ENCODE measurements at regions not wholly inside any gene's neighbourhood (a gene's known extent, or its start where the extent isn't known, plus 50 kb on each side); places are given as distances from the start of the nearest gene placed in this dataset.

GRCh38 chr15:91561371-91562100 lies 292.0 kb upstream of the SLCO3A1 start:
- DNase-seq (ENCODE audit: low read depth in 1 of 2, low spot score in 1 of 2) = no peak
- in situ Hi-C loops (cut with HindIII; ENCODE audit: low pct_unique_long_range_greater_than_20kb, low sequenced_read_pairs) = no loop called here
- TF ChIP-seq JUND (IDR thresholded peaks at IDR 0.05; ENCODE audit: low read depth) = no peak

DNA sequence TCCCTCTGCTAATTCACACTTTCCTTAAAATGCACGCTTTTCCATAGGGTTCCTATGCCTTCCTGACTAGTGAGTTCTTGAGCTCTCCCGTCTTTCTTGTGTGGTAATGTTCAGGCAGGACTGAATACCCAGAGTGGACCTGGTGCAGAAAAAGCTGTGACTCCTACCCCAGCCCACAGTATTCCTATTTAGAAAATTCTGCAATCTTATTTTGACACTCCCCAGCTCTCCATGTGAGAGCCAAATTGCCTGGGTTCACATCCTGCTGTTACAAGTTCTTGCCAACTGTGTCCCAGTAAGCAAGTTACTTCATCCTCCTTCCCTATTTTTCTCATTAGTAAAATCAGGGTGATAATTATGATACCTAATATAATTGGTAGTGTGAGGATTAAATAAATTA lies 290.8 kb upstream of the SLCO3A1 start:
- in situ Hi-C loops (cut with HindIII; ENCODE audit: low pct_unique_long_range_greater_than_20kb, low sequenced_read_pairs) = no loop called here
- DNase-seq (ENCODE audit: low read depth in 1 of 2, low spot score in 1 of 2) = no peak
- no peak for TF ChIP-seq JUND (IDR thresholded peaks at IDR 0.05; ENCODE audit: low read depth)

DNA sequence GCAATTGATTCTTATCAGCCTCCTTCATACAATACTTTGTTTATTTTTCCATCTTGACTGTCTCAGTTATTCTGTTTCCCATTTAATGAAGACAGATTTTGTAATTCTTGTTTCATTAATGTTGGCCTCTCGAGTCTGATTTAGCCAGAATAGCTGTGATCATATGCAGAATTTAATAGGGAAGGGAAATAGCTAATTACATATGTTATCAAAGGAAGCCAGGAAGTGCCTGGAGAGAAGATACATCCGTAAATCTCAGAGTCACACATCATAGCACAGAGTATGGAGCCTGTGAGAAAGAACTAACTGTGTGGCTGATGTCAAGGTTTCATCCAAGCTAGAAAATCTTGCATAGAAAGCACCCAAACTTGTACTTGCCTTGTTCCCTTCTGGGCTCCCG lies 288.9 kb upstream of the SLCO3A1 start:
- no peak for TF ChIP-seq JUND (IDR thresholded peaks at IDR 0.05; ENCODE audit: low read depth)
- in situ Hi-C loops (cut with HindIII; ENCODE audit: low pct_unique_long_range_greater_than_20kb, low sequenced_read_pairs) = no loop called here
- DNase-seq (ENCODE audit: low read depth in 1 of 2, low spot score in 1 of 2) = no peak

DNA sequence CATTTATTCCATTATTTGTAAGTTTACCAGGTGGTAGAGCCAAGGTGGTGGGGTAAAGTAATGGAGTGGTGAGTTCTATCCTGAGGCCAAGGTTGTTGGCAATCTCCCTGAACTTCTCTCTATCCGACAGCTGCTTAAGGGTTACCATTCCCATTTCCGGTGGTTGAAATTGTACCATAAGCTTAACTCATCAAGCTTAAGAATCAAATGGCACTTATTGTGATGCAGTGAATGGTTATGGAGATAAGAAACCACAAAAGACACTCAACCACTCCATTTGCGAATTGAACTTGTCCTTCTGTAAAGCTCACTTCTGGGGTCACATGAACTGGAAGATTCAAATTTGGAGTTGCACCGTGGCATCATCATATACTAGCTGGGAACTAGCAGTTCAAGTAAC lies 287.4 kb upstream of the SLCO3A1 start:
- in situ Hi-C loops (cut with HindIII; ENCODE audit: low pct_unique_long_range_greater_than_20kb, low sequenced_read_pairs) = no loop called here
- DNase-seq (ENCODE audit: low read depth in 1 of 2, low spot score in 1 of 2) = no peak
- no peak for TF ChIP-seq JUND (IDR thresholded peaks at IDR 0.05; ENCODE audit: low read depth)

DNA sequence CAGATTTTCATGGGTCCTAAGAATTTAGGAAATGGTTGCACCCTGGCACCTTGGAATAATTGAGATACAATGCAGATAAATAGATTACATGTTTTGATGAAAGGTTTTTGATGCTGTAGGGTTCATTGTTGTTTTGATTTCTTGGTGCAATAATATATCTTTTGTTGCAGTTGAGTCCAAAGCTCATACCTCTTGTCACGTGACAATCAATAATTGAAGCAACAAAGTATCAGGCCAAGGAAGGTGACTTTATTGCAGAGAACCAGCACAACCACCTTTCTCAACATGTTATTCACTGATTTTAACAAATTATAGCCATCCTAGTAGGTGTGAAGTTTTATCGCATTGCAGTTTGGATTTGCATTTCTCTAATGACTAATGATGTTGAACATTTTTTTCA lies 285.5 kb upstream of the SLCO3A1 start:
- TF ChIP-seq JUND (IDR thresholded peaks at IDR 0.05; ENCODE audit: low read depth) = no peak
- in situ Hi-C loops (cut with HindIII; ENCODE audit: low pct_unique_long_range_greater_than_20kb, low sequenced_read_pairs) = no loop called here
- DNase-seq (ENCODE audit: low read depth in 1 of 2, low spot score in 1 of 2) = no peak

DNA sequence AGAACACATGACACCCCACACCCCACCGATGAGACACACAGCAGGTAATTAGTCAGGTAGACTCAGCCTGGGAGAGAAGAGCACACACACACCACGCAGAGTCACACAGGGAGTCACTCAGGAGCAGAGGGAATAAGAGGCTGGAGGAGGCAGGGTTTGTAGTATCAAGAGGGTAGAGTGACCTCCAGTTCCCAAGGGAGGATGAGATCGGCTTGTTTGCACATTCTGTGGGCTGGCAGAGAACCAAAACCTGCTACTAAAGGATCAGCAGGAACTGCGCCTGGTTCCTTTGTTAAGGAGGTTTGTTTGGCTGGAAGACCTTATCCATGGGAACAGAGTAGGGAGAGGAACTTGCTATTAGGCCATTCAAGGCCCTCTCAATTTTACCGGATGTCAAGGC lies 281.4 kb upstream of the SLCO3A1 start:
- DNase-seq (ENCODE audit: low read depth in 1 of 2, low spot score in 1 of 2) = peak in 1 of 2 experiments; percentile 85
- TF ChIP-seq JUND (IDR thresholded peaks at IDR 0.05; ENCODE audit: low read depth) = no peak
- in situ Hi-C loops (cut with HindIII; ENCODE audit: low pct_unique_long_range_greater_than_20kb, low sequenced_read_pairs) = no loop called here

DNA sequence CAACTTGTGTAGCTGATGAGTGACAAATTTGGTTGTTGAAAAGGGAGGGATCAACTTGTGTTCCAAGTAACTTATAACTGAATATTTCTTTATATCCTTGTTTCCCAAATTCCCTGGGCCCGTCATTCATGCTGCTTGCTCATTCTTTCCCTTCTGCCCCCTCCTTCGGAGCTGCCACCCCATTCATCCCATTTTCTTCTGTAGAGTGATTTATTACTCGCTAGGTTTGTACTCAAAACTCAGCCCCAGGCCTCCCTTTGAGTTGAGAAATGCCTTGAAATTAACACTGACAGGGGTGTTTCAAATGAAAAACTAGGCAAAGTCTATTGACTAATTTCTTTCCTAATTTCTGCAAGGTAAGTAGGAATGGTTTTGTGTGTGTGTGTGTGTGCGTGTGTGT lies 277.4 kb upstream of the SLCO3A1 start:
- no peak for TF ChIP-seq JUND (IDR thresholded peaks at IDR 0.05; ENCODE audit: low read depth)
- no peak for DNase-seq (ENCODE audit: low read depth in 1 of 2, low spot score in 1 of 2)
- in situ Hi-C loops (cut with HindIII; ENCODE audit: low pct_unique_long_range_greater_than_20kb, low sequenced_read_pairs) = no loop called here

DNA sequence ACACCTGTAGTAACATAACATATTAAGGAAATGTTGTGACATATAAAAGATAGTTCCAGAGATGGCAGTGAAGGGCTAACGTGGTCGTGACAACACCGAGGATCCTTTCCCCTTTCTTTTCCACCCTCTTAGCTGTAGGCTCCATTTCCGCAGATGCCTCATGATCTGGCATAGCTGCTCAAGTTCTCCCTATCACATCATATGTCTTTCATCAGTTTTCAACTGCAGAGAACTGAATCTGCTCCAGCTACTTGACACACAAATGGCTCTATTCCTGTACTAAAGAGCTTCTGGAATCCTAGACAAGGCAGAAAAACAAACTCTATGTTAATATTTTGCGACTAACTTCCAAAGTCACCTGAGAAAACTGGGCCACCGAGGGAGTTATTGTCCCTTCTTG lies 275.0 kb upstream of the SLCO3A1 start:
- no peak for TF ChIP-seq JUND (IDR thresholded peaks at IDR 0.05; ENCODE audit: low read depth)
- no peak for DNase-seq (ENCODE audit: low read depth in 1 of 2, low spot score in 1 of 2)
- in situ Hi-C loops (cut with HindIII; ENCODE audit: low pct_unique_long_range_greater_than_20kb, low sequenced_read_pairs) = no loop called here

DNA sequence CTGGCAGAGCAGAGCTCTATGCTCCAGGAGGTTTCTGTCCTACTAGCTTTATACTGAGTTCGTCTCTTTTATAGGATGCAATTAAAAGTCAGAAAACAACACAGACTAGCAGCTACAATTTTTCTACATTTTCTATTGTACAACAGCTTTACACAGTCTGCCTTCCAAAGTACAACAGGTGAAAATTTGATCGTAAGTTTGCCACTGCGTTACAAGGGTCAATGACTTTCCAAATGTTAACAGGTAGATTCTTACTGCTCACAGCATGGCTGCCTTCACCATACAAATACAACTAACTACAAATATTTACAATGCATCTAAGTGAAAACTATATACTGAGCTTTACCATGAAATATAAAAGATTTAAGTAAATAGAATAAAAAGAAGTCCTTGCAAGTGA lies 268.6 kb upstream of the SLCO3A1 start:
- in situ Hi-C loops (cut with HindIII; ENCODE audit: low pct_unique_long_range_greater_than_20kb, low sequenced_read_pairs) = no loop called here
- no peak for DNase-seq (ENCODE audit: low read depth in 1 of 2, low spot score in 1 of 2)
- TF ChIP-seq JUND (IDR thresholded peaks at IDR 0.05; ENCODE audit: low read depth) = no peak

DNA sequence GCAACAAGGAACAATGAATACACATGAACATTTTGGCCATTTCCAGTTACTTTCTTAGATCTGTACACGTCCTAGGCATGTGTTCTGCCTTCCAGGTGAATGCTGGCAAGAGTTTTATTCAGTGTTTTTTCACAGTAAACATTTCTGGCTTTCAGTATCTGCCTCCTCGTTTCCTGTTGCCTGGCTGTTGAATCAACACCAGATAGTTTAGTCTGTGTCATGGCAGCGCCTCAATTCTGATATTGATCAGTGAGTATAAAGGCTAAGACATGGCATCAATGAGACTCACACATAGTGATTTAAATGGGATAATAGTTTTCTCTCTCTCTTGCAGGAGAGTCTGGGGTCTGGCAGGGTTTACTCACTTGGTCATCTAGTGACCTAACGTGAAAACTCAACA lies 266.9 kb upstream of the SLCO3A1 start:
- in situ Hi-C loops (cut with HindIII; ENCODE audit: low pct_unique_long_range_greater_than_20kb, low sequenced_read_pairs) = no loop called here
- DNase-seq (ENCODE audit: low read depth in 1 of 2, low spot score in 1 of 2) = no peak
- TF ChIP-seq JUND (IDR thresholded peaks at IDR 0.05; ENCODE audit: low read depth) = no peak

DNA sequence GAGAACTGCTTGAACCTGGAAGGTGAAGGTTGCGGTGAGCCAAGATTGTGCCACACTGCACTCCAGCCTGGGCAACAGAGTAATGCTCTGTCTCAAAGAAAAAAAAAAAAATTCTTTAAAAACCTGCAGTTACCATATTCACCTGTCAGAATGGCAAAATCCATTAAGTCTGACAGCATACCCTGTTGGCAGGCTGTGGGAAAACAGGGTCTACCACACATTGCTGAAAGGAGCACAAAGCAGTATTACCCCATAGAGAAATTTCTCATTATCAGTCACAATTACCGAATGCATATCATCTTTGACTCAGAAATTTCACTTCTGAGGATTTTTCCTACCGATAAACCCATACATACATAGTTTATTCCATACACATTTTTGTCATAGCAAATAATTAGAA lies 264.1 kb upstream of the SLCO3A1 start:
- DNase-seq (ENCODE audit: low read depth in 1 of 2, low spot score in 1 of 2) = no peak
- in situ Hi-C loops (cut with HindIII; ENCODE audit: low pct_unique_long_range_greater_than_20kb, low sequenced_read_pairs) = no loop called here

DNA sequence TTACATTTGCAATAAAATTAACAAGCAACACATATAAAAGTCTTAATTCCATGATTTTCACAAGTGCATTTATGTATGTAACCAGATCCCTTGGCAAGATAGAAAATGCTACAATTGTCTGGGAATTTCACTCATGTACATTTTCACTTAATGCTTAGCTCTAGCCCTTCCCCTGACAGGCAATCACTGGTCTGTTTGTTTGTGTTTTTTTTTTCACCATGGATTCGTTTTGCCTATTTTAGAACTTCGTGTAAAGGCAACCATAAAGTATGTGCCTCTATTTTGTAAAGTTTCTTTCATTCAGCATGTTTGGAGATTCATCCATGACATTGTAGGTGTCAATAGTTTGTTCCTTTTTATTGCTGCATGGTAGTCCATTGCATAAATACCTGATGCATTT lies 260.9 kb upstream of the SLCO3A1 start:
- TF ChIP-seq JUND (IDR thresholded peaks at IDR 0.05; ENCODE audit: low read depth) = no peak
- in situ Hi-C loops (cut with HindIII; ENCODE audit: low pct_unique_long_range_greater_than_20kb, low sequenced_read_pairs) = no loop called here
- no peak for DNase-seq (ENCODE audit: low read depth in 1 of 2, low spot score in 1 of 2)

More for the DNA sequence above, 264.1 kb upstream of the SLCO3A1 start:
- TF ChIP-seq JUND (IDR thresholded peaks at IDR 0.05; ENCODE audit: low read depth) = no peak

DNA sequence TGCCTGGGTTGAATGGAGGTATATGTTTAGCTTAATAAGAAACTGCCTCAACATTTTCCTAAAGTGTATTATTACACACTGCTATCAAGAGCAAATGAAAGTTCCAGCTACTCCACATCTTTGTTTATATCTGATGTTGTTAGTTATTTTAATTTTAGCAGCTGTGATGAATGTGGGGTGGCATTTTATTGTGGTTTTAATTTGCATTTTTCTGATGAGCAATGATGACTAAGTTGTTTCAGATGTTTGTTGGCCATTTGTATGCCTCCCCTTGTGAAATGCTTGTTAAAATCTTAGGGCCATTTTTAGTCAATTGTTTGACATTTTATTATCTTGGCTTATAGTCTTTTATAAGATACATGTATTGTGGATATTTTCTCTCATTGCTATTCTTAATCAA lies 260.4 kb upstream of the SLCO3A1 start:
- in situ Hi-C loops (cut with HindIII; ENCODE audit: low pct_unique_long_range_greater_than_20kb, low sequenced_read_pairs) = no loop called here
- no peak for TF ChIP-seq JUND (IDR thresholded peaks at IDR 0.05; ENCODE audit: low read depth)
- no peak for DNase-seq (ENCODE audit: low read depth in 1 of 2, low spot score in 1 of 2)

DNA sequence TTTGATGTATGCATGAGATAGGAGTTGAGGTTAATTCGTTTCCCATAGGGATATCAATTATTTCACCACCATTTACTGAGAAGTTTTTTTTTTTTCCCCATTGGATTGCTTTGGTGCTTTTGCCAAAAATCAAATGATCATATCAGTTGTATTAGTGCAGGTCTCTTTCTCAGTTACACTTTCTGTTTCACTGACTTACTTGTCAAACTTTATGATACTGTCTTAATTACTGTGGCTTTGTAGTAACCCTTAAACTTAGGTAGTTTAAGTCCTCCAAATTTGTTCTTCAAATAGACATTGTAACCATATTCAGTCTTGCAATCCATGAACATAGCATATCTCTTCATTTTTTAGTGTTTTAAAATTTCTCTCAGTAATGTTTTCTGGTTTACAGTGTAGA lies 259.9 kb upstream of the SLCO3A1 start:
- in situ Hi-C loops (cut with HindIII; ENCODE audit: low pct_unique_long_range_greater_than_20kb, low sequenced_read_pairs) = no loop called here

More for the DNA sequence above, 259.9 kb upstream of the SLCO3A1 start:
- DNase-seq (ENCODE audit: low read depth in 1 of 2, low spot score in 1 of 2) = no peak
- TF ChIP-seq JUND (IDR thresholded peaks at IDR 0.05; ENCODE audit: low read depth) = no peak
